Fibroblast of lung (primary cell): ENCODE measurements at regions not wholly inside any gene's neighbourhood (a gene's known extent, or its start where the extent isn't known, plus 50 kb on each side); places are given as distances from the start of the nearest gene placed in this dataset.
"Not testable (repeated sequence)": the region's sequence is repeated elsewhere in the genome, so short reads cannot be mapped to it uniquely, and the experiment has no call there.

Experiments
- EZH2 ChIP-seq: IDR thresholded peaks from 2 replicates; pipeline ENCODE4 v1.5.1; 2012; ENCODE audit warnings: low read length, control low read depth, mild to moderate bottlenecking; ENCODE audit errors: missing control alignments
- TF ChIP-seq, protein P1 (sequence below), 2 donors: IDR thresholded peaks in 1 of 2; conservative IDR thresholded peaks in 1 of 2; 1 replicate in 1 of 2; 2 replicates in 1 of 2; pipeline ENCODE4 v1.5.1; 2011 to 2012; ENCODE audit warnings: low read length in 2 of 2, control low read depth in 1 of 2, inconsistent platforms in 1 of 2, low read depth in 1 of 2, mild to moderate bottlenecking in 1 of 2

DNA sequence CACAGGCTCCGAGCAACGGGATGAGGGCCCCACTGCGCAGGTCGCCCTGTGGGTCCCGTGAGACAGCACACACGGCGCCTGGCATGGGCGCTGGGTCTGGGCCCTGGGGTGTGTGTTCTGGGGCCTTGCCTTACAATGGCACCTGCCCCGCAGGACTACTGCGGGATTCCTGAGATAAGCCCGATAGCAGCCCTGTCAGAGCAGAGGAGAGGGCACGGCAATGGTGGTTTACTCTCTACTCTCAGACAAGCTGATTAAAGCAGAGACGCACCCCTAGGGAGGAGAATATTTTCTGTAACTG is 151.1 kb downstream of the NPIPB11 start:
- TF ChIP-seq, protein P1, sequence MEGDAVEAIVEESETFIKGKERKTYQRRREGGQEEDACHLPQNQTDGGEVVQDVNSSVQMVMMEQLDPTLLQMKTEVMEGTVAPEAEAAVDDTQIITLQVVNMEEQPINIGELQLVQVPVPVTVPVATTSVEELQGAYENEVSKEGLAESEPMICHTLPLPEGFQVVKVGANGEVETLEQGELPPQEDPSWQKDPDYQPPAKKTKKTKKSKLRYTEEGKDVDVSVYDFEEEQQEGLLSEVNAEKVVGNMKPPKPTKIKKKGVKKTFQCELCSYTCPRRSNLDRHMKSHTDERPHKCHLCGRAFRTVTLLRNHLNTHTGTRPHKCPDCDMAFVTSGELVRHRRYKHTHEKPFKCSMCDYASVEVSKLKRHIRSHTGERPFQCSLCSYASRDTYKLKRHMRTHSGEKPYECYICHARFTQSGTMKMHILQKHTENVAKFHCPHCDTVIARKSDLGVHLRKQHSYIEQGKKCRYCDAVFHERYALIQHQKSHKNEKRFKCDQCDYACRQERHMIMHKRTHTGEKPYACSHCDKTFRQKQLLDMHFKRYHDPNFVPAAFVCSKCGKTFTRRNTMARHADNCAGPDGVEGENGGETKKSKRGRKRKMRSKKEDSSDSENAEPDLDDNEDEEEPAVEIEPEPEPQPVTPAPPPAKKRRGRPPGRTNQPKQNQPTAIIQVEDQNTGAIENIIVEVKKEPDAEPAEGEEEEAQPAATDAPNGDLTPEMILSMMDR (conservative IDR thresholded peaks at IDR 0.05 in 1 of 2, IDR thresholded peaks at IDR 0.05 in 1 of 2; ENCODE audit: low read depth in 1 of 2, low read length in 2 of 2), result not testable (repeated sequence)
- not testable (repeated sequence) for TF ChIP-seq EZH2
